T-helper 1 cell treated with Interleukin-12 subunit alpha and Interleukin-12 subunit beta and Interleukin-4 antibody, amounts not matched to agents 30 ng/mL and 1 ng/mL, for 36 hours (primary cell): ENCODE measurements at regions not wholly inside any gene's neighbourhood (a gene's known extent, or its start where the extent isn't known, plus 50 kb on each side); places are given as distances from the start of the nearest gene placed in this dataset.

Source experiments
- intact Hi-C: fragments of 100-400 bp; cut with micrococcal nuclease; formaldehyde crosslinking; loops from one replicate; pipeline ENCODE4 v1.15.1; 2024

DNA sequence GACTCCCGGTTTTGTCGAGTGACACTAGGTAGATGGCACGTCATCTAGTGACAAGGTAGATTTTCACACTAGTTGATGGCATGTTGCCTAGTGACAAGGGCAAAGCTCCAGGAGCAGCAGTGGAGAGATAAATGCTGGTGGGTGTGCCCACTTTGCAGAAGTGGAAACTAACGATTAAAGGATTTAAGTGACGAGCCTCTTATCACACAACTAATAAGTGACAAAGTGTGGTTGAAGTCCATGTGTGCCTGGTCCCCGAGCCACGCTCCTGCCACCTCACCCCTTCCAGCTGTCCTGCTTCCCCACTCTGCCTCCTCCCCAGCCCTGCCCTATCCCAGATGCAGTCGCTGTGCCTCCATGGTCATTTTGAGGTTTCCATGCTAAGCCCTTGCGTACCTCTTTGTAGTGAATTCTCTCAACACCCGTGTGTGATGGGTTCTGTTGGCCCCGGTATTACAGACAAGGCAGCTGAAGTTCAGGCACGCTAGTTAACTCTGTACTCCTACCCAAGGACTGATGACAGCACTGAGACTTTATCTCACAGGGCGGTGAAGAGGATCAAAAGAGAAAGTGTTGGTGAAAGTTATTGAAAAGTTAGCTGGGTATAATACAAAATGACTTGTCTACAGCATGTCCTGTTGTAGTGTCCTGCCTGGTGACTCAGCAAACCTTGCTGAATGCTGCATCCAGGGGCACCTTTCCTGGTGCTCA lies 113.4 kb upstream of the GLI2 start:
- intact Hi-C loops = no loop called here

DNA sequence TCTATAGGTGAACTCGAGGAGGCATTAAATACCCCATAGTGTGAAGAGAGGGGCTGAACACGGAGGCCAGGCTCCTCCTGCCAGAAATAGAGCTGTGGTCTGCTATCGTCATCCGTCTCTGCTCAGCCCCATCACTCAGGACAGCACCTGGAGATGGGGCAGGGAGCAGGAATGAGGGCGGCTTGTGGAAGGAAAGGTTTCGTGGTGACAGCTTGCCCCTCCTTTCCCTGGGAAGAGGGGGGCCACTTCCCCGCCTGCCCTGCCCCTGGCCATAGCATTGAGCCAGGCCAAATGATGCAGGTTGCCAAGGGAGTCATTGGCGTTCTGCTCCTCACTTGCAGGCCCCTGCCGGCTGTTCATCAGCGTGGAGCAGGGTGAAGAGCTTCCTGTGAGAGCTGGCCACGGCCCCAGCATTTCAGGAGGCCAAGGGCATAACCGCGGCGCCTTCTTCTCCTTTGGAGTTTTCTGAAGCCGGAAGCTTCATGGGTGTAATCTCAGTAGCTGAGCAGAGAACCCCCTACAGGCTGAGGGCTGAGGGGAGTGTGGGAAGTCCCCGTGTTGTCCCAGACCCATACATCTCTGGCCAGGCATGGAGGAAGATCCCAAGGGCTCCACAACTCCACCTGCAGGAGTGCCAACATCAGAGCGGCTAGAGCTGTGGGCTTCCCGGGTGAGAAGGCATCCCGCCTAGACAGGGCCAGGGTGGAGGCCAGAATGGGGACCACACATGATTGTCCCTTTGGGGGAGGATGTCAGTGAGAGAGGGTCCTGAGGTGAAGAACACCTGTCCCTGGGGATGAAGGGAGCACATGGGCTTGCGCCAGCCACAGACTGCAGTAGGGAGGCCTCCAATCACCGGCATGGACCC lies 112.5 kb upstream of the GLI2 start:
- intact Hi-C loops = no loop called here

- intact Hi-C loops = no loop called here
Measured at GRCh38 chr2:120624061-120624737, 111.5 kb upstream of the GLI2 start.

GRCh38 chr2:120624738-120625446 lies 110.8 kb upstream of the GLI2 start:
- intact Hi-C loops = no loop called here

- intact Hi-C loops = no loop called here
Measured at GRCh38 chr2:120625865-120626560, 109.7 kb upstream of the GLI2 start.

DNA sequence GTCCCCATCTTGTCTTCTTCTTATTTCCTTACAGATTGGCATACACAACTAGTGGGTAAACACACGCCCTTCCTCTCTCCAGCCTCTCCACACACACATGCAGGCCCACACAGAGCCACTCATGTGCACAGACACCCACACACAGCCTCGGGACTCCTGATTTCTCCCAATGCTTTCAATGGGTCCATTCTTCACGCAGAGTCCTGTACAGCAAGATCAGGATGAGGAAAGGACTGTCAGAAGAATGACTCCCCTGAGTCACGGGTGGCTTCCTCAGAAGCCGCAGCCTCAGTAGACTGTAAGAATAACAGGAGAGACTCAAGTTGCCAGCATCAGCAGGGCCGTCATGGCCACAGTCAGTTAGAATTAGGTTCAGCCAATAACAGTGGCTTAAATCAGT lies 109.1 kb upstream of the GLI2 start:
- intact Hi-C loops = no loop called here

DNA sequence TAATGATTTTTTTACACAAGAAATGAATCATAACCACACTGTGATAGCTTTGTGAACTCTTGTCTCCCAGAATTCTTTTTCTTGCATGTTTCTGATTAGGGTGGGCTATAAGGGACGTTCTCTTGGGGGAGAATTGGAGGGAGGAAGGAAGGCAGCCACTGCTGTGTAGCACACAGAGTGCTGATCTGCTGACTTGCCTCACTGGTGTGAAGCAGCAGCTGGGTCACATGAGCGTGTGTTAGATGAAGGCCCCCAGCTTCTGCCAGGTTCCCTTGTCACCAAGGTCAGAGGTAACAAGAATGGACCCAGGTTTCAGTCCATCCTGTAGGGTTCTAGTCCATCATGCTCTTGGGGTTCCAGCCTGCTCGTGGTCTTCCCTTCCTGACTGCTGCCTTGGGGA lies 107.4 kb upstream of the GLI2 start:
- intact Hi-C loops = no loop called here

GRCh38 chr2:120629241-120629895 lies 106.3 kb upstream of the GLI2 start:
- intact Hi-C loops = no loop called here

DNA sequence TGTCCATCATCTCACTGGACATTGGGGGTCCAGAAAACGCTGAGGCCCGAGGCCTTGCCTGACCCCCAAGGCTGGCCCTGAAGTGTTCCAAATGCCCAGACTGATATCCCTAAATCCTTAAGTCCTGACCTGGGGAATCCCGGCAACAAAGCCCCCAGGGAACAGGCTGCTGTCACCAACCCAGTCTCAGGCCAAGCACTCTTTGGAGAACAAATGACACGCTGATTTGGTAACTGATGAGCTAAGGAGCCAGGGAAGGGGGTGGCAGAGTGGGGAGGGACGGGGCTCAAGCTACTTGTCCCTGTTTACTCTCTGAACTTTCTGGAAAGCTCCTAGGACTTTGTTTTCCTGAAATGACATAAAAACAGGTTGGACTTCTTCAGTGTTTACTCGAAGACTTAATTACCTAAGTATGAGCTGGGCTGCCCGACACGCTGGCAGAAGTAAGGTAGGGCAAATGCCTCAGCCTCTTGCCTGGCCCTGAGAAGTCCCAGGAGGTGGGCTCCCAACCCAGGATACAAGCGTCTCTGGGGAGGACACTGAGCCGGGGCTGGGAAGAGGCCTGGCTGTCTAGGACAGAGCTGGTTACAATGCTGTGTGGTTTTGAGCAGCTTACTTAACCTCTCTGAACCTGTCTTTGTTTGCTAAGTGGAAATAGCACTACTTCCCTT lies 105.5 kb upstream of the GLI2 start:
- intact Hi-C loops = no loop called here

GRCh38 chr2:120631236-120631635 lies 104.4 kb upstream of the GLI2 start:
- intact Hi-C loops = no loop called here

DNA sequence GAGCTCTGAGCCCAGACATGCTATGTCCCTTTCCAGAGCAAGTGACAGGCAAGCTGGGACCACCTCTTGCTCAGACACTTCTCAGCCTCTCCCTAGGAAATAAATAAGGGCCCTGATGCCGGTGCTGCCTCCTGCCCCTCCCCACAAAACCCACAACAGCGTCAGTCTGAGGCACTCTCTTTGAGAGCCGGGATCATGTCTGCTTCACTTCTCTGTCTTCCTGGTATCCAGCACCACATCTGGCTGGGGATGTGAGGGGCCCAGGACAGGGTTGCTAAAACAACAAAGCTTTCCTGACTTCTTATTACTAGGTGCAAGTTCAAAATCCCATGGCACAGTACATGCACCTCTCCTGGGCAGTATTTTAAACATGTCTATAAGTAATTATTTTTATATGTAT lies 103.9 kb upstream of the GLI2 start:
- intact Hi-C loops = no loop called here

GRCh38 chr2:120632796-120633646 lies 102.6 kb upstream of the GLI2 start:
- intact Hi-C loops = no loop called here

DNA sequence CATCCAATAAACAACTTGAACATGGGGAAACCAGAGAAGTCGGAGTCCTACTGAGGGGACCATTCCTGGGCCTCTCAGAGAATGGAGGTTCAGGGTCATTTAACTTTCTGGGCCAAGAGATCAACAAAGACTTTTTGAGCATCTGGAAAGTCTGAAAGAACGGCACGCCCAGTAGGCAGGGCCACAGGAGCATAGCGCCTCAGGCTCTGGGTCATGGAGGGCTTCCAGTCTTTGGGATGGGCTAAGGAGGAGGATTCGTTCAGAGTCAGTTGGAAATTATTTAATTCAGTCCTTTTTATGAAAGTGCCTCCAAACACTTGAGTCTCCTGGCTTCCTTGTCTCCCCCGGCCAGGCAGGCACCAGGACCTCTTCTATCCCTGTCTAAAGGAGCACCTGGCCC lies 101.1 kb upstream of the GLI2 start:
- intact Hi-C loops = no loop called here

DNA sequence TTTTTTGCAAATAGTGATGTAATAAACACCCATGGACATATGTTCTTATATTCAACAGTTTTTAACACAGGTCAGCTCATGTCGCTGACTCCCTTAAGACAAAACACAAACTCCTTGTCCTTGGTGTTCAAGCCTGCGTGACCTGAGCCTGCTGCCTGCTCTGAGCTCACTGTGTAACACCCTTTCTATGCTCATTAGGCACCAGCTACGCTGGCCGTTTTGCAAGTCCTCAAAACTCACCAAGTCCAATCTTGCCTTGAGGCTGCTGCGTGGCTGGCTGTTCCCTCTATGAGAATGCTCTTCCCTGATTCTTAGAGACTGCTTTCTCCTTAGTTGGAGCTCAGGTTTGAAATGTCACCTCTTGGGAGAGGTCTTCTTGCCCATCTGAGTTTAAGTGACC lies 100.5 kb upstream of the GLI2 start:
- intact Hi-C loops = no loop called here

GRCh38 chr2:120637847-120638246 lies 97.8 kb upstream of the GLI2 start:
- intact Hi-C loops = no loop called here

GRCh38 chr2:120638450-120638849 lies 97.2 kb upstream of the GLI2 start:
- intact Hi-C loops = no loop called here

DNA sequence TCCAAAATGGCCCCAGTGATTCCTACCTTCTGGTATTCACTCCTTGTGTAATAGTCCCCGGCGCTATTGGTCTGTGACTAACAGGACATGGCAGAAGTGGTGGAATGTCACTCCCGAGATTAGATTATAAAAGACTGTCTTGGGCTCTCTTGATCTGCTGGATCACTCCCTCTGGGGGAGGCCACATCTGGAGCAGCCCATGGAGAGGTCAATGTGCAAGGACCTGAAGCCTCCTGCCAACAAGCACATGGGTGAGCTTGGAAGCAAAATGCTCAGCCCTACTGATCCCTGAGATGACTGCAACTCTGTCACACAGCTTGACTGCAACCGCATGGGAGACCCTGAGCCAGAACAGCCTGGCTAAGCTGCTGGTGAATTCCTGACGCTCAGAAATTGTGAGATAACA lies 94.3 kb upstream of the GLI2 start:
- intact Hi-C loops = no loop called here

GRCh38 chr2:120642646-120643045 lies 93.0 kb upstream of the GLI2 start:
- intact Hi-C loops = no loop called here

DNA sequence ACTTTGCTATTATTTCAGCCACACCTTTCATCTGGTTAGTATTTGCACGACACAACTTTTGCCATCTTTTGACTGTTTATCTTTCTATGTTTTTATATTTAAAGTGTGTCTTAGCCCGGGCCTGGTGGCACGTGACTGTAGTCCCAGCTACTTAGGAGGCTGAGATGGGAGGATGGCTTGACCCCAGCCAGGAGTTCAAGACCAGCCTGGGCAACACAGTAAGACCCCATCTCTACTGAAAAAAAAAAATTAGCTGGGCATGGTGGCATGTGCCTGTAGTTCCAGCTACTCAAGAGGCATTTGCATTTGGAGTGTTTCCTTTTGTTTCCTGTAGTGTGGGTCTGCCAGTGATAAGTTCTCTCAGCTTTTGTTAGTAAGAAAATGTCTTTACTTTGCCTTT lies 88.7 kb upstream of the GLI2 start:
- intact Hi-C loops = no loop called here
